Fibroblast of lung (primary cell): ENCODE measurements at regions not wholly inside any gene's neighbourhood (a gene's known extent, or its start where the extent isn't known, plus 50 kb on each side); places are given as distances from the start of the nearest gene placed in this dataset.

Experiments used
- DNase-seq, 2 donors: peaks; one replicate each; pipeline versions ENCODE4 v3.0.0 to v3.0.0-alpha.2; 2010; ENCODE audit warnings: low read depth in 2 of 2
- H2AFZ ChIP-seq: 2 replicates; pipeline ENCODE4 v1.5.1; 2012; ENCODE audit warnings: low read length, control low read depth, inconsistent platforms
- H3K27ac ChIP-seq: 2 replicates; pipeline ENCODE4 v1.5.1; 2011; ENCODE audit warnings: low read length, control low read depth; ENCODE audit not compliant: insufficient read depth
- H3K27me3 ChIP-seq: 2 replicates; pipeline ENCODE4 v1.5.1; 2011; ENCODE audit warnings: mild to moderate bottlenecking, low read length; ENCODE audit not compliant: control insufficient read depth, insufficient read depth
- H3K36me3 ChIP-seq: 2 replicates; pipeline ENCODE4 v1.5.1; 2011; ENCODE audit warnings: low read length; ENCODE audit not compliant: control insufficient read depth, insufficient read depth
- H3K4me1 ChIP-seq: 2 replicates; pipeline ENCODE4 v1.5.1; 2011; ENCODE audit warnings: low read length; ENCODE audit not compliant: control insufficient read depth, insufficient read depth; ENCODE audit errors: extremely low read depth
- H3K4me2 ChIP-seq: 2 replicates; pipeline ENCODE4 v1.5.1; 2011; ENCODE audit warnings: low read length, control low read depth; ENCODE audit not compliant: insufficient read depth; ENCODE audit errors: extremely low read depth
- H3K4me3 ChIP-seq, 4 experiments: fragments of 200-600 bp in 1 of 4; sonication (generic) in 1 of 4; replicated peaks in 1 of 4; 2 replicates each; pipeline ENCODE4 v1.5.1; 2011 to 2016; ENCODE audit warnings: low read length in 4 of 4, low read depth in 3 of 4, mild to moderate bottlenecking in 3 of 4, control low read depth in 2 of 4, inconsistent platforms in 1 of 4, mixed read lengths in 1 of 4; ENCODE audit not compliant: insufficient read depth in 1 of 4; ENCODE audit errors: control extremely low read depth in 1 of 4
- H3K79me2 ChIP-seq: 2 replicates; pipeline ENCODE4 v1.5.1; 2012; ENCODE audit warnings: mild to moderate bottlenecking, low read length, inconsistent platforms; ENCODE audit not compliant: control insufficient read depth, insufficient read depth
- H3K9ac ChIP-seq: 2 replicates; pipeline ENCODE4 v1.5.1; 2011; ENCODE audit warnings: mild to moderate bottlenecking, low read length, control low read depth; ENCODE audit not compliant: insufficient read depth
- H3K9me3 ChIP-seq: 2 replicates; pipeline ENCODE4 v1.5.1; 2012; ENCODE audit warnings: low read depth, low read length; ENCODE audit not compliant: control insufficient read depth, insufficient read depth
- H4K20me1 ChIP-seq: 2 replicates; pipeline ENCODE4 v1.5.1; 2011; ENCODE audit warnings: low read length; ENCODE audit not compliant: control insufficient read depth, insufficient read depth; ENCODE audit errors: extremely low read depth
- EZH2 ChIP-seq: IDR thresholded peaks from 2 replicates; pipeline ENCODE4 v1.5.1; 2012; ENCODE audit warnings: low read length, control low read depth, mild to moderate bottlenecking; ENCODE audit errors: missing control alignments
- TF ChIP-seq, protein P1 (sequence below), 2 donors: IDR thresholded peaks in 1 of 2; conservative IDR thresholded peaks in 1 of 2; 1 replicate in 1 of 2; 2 replicates in 1 of 2; pipeline ENCODE4 v1.5.1; 2011 to 2012; ENCODE audit warnings: low read length in 2 of 2, control low read depth in 1 of 2, inconsistent platforms in 1 of 2, low read depth in 1 of 2, mild to moderate bottlenecking in 1 of 2

DNA sequence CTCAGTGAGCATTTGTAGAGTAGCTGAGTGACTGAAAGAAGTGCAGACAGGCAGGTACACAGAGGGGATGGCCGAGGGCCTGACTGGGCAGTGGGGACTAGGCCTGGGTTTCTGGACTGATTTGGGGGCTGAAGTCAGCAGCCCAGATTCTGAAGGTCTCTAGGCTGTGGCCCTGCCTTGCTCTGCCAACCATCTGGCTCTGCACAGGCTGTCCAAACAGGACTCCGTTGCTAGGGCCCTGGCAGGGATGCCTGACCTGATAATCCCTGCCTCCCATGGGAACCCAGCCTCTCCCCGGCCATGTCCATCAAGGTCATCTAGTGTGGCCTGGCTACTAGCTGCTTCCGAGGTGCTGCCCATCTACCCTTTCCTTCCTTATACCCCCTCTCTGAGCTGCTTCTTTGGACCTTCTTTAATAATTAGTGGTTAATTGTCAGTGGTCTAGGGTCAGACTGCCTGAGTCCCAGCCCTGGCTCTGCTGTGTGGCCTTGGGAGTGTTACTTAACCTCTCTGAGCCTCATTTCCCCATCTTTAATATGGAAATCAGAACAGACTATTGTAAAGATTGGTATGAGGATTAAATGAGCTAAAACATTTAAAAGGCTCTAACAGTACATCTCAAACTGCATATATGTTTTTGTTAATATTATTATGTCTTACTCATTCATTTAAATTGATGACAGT, 137.9 kb downstream of the VEGFA start:
- no peak overlapping the region for H3K27ac ChIP-seq
- TF ChIP-seq, protein P1, sequence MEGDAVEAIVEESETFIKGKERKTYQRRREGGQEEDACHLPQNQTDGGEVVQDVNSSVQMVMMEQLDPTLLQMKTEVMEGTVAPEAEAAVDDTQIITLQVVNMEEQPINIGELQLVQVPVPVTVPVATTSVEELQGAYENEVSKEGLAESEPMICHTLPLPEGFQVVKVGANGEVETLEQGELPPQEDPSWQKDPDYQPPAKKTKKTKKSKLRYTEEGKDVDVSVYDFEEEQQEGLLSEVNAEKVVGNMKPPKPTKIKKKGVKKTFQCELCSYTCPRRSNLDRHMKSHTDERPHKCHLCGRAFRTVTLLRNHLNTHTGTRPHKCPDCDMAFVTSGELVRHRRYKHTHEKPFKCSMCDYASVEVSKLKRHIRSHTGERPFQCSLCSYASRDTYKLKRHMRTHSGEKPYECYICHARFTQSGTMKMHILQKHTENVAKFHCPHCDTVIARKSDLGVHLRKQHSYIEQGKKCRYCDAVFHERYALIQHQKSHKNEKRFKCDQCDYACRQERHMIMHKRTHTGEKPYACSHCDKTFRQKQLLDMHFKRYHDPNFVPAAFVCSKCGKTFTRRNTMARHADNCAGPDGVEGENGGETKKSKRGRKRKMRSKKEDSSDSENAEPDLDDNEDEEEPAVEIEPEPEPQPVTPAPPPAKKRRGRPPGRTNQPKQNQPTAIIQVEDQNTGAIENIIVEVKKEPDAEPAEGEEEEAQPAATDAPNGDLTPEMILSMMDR (conservative IDR thresholded peaks at IDR 0.05 in 1 of 2, IDR thresholded peaks at IDR 0.05 in 1 of 2; ENCODE audit: low read depth in 1 of 2, low read length in 2 of 2), result no peak
- no peak for TF ChIP-seq EZH2
- no peaks in the 10 kb centered on the region for H3K79me2 ChIP-seq
- no peak overlapping the region for H3K4me2 ChIP-seq
- no peak for DNase-seq
- no peak overlapping the region for H3K9ac ChIP-seq
- no peaks in the 10 kb centered on the region for H3K36me3 ChIP-seq
- no peaks in the 10 kb centered on the region for H3K27me3 ChIP-seq
- no peak overlapping the region for H2AFZ ChIP-seq
- no peak overlapping the region for H3K4me3 ChIP-seq
- H3K9me3 ChIP-seq, result no peaks in the 10 kb centered on the region
- H4K20me1 ChIP-seq, result no peaks in the 10 kb centered on the region
- no peaks in the 10 kb centered on the region for H3K4me1 ChIP-seq

DNA sequence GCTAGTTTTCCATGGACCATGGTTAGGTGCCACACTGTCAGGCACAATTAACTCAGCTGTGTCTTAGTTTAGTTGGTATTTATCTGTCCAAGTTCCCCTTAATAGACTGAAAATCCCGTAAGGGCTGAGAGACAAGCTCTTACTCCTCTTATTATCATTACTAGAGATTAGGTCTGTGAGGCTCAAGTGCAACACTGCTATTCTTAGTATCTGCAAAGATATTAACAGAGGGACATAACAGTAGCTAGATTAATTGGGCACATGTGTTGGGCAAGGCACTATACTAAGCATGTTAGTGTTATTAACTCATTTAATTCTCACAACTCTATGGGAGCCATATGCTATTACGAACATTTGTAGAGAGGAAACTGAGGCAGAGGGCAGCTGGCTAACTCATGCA, 137.3 kb downstream of the VEGFA start:
- no peak for DNase-seq
- H3K4me2 ChIP-seq, result no peak overlapping the region
- no peaks in the 10 kb centered on the region for H3K9me3 ChIP-seq
- no peaks in the 10 kb centered on the region for H4K20me1 ChIP-seq
- H3K27ac ChIP-seq, result no peak overlapping the region
- H3K27me3 ChIP-seq, result no peaks in the 10 kb centered on the region
- no peaks in the 10 kb centered on the region for H3K79me2 ChIP-seq
- no peaks in the 10 kb centered on the region for H3K36me3 ChIP-seq
- TF ChIP-seq, protein P1 (conservative IDR thresholded peaks at IDR 0.05 in 1 of 2, IDR thresholded peaks at IDR 0.05 in 1 of 2; ENCODE audit: low read depth in 1 of 2, low read length in 2 of 2), result no peak
- no peak for TF ChIP-seq EZH2
- H3K4me1 ChIP-seq, result no peaks in the 10 kb centered on the region
- H2AFZ ChIP-seq, result no peak overlapping the region
- H3K9ac ChIP-seq, result no peak overlapping the region
- H3K4me3 ChIP-seq, result no peak overlapping the region

DNA sequence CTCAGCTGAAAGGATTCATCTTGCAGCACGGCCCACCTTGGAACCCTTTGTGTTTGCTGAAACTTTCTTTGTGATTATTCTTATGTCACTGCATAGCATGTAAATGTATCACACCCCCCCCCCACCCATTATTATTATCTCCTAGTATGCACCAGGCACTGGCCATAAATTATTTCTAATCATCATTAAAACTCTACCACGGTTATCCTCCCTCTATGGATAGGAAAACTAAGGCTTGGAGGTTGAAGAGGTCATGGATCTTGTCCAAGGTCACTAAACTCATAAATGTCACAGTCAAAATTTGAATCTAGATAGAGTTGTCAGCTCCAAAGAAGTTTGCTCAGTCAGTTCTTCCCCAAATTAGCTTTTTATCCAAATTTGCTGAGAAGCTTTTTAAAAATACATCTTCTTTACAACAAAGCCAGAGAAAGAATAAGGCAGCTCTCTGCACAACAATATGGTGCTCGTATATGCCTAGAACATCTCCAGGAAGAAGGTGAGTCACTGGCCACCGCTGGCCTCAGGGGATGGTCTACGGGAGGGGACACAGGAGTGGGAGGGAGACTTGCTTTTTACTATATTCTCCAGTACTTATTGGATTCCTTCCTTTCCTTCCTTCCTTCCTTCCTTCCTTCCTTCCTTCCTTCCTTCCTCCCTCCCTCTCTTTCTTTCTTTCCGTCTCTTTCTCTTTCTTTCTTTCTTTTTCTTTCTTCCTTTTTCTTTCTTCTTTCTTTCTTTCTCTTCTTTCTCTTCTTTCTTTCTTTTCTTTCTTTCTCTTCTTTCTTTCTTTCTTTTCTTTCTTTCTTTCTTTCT, 134.5 kb downstream of the VEGFA start:
- TF ChIP-seq, protein P1 (conservative IDR thresholded peaks at IDR 0.05 in 1 of 2, IDR thresholded peaks at IDR 0.05 in 1 of 2; ENCODE audit: low read depth in 1 of 2, low read length in 2 of 2), result no peak
- no peak for TF ChIP-seq EZH2
- Histone ChIP-seq H2AFZ (no peak overlapping the region), H3K79me2 (no peaks in the 10 kb centered on the region), H3K9ac (no peak overlapping the region), H3K36me3 (no peaks in the 10 kb centered on the region), H3K4me2 (no peak overlapping the region), H4K20me1 (no peaks in the 10 kb centered on the region), H3K4me3 (no peak overlapping the region), H3K27ac (no peak overlapping the region), H3K27me3 (no peaks in the 10 kb centered on the region), H3K4me1 (no peaks in the 10 kb centered on the region), H3K9me3 (no peaks in the 10 kb centered on the region)
- DNase-seq, result peak in 1 of 2 donors; percentile 36
